ENCODE measurements at regions not wholly inside any gene's neighbourhood (a gene's known extent, or its start where the extent isn't known, plus 50 kb on each side); places are given as distances from the start of the nearest gene placed in this dataset.

DNA sequence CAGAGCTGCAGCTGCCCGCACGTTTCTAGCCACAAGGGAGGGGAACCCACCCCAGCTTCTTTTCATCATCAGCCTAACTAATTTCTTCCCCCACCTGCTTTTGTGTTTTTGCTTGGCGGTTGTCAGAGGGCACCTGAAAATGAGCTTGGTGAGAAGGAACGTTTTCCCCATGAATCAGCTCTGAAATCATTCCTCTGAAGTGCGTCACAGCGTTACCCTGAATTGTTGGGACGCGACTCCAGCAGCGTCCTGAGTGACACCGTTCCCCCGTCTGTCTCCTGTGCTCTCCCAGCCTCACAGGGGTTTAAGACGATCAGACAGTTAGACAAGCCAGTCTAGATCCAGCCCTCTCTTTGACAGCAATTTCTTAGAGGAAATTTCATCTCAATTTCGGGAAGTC lies 722.9 kb upstream of the EEF2KMT start:
- Histone ChIP-seq H3K9me3 (ENCODE audit: control insufficient read depth, insufficient read depth, low read length) (no peaks in the 10 kb centered on the region; the same call in 1 of the 2 replicates), H3K9ac (ENCODE audit: low read depth, low read length) (no peak overlapping the region), H3K4me1 (ENCODE audit: insufficient read depth, low read length) (no peaks in the 10 kb centered on the region), H3K36me3 (ENCODE audit: insufficient read depth, low read length) (no peaks in the 10 kb centered on the region)

DNA sequence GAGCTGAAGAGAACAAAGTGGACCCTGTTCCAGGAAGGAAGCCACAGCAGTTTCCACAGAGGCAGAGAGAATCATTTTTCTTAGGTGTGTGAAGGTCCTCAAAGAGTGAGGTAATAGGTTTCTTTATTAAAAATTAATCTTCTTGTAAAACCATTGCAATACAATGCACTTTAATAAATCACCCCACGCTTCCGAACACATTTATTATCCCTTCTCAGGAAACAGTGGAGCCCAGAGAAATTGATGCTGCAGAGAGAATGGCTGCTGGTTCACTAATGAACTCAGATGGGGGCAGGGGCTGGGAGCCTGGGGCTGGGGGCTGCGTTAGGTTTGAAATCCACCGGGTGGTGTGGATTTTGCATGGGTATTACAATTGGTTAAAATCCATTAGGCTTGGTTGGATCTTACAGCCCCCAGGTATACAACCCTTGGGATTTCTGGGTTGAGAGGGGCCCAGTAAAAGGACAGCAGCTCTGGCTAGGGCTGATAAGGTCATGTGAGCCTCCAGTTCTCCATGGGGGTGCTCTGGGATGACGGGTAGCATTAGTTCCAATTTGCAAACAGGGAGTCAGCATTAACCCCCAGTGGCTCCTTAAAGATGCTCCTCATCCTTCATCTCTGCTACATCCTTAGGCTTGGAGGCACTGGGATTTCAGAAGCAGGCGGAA lies 718.1 kb upstream of the EEF2KMT start:
- H3K9ac ChIP-seq (ENCODE audit: low read depth, low read length): no peak overlapping the region
- no peaks in the 10 kb centered on the region for H3K4me1 ChIP-seq (ENCODE audit: insufficient read depth, low read length)
- no peaks in the 10 kb centered on the region; the same call in 1 of the 2 replicates for H3K9me3 ChIP-seq (ENCODE audit: control insufficient read depth, insufficient read depth, low read length)
- H3K36me3 ChIP-seq (ENCODE audit: insufficient read depth, low read length): no peaks in the 10 kb centered on the region

DNA sequence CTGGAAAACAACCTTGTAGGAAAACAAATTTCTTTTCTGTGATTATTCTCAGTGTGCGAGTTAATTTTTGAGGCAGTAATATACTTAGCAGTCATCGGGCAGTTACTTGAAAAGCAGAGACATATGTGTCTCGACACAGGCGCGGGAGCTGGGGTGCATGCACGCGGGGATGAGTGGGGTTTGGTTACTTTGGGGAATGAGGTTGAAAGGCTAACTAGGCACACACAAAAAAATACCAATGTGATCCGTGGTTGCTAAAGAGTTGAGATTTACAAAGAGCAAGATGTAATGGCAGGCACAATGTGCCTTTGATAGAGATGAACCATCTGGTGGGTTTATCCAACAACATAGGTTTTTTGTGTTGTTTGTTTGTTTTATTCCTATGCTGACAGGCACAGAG lies 703.8 kb upstream of the EEF2KMT start:
- no peaks in the 10 kb centered on the region for H3K4me1 ChIP-seq (ENCODE audit: insufficient read depth, low read length)
- H3K9me3 ChIP-seq (ENCODE audit: control insufficient read depth, insufficient read depth, low read length): peaks cover 6% of the 10 kb centered on the region
- H3K9ac ChIP-seq (ENCODE audit: low read depth, low read length): no peak overlapping the region
- H3K36me3 ChIP-seq (ENCODE audit: insufficient read depth, low read length): no peaks in the 10 kb centered on the region

DNA sequence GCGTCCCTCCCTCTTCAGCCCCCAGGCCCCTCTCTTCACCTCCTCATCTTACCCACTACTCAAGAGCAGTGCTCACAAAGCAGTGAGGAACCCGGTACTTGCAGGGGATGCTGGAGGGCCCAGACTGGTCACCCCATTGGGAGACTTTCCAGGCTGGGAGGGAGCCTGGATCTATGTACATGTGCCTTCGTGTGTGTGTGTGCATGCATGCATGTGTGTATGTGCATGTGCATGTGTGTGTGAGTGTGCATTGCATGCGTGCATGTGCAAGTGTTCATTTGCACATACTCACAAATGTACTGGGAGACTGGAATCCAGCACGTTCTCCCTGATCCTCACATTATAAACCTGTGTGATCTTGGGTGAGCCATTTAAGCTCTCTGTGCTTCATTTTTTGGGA lies 696.0 kb upstream of the EEF2KMT start:
- peaks cover 25% of the 10 kb centered on the region for H3K4me1 ChIP-seq (ENCODE audit: insufficient read depth, low read length)
- no peak overlapping the region for H3K9ac ChIP-seq (ENCODE audit: low read depth, low read length)
- H3K9me3 ChIP-seq (ENCODE audit: control insufficient read depth, insufficient read depth, low read length): peaks cover 2% of the 10 kb centered on the region; the same call in 1 of the 2 replicates
- no peaks in the 10 kb centered on the region for H3K36me3 ChIP-seq (ENCODE audit: insufficient read depth, low read length)

DNA sequence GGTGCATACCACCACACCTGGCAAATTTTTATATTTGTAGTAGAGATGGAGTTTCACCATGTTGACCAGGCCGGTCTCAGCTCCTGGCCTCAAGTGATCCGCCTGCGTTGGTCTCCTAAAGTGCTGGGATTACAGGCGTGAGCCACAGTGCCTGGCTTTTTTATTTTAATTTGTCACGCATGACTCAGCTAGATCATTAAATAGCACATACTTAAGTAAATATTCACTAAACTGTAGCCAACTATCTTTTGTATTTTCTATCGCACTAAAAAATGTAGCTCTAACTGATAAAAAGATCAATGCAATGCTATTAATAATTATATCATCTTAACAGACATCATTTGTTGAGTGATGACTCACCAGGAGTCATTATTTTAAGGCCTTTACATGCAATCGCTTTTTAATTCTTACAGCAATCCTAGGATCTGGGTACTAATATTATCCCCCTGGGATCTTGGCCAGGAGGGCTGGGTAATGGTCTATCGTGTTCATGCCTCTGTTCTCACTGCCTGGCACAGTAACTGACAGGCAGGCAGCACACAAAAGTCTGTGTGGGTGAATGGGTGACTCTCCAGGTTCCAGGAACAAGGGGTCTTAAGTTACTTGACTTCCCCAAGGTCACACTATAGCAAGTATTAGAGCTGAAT lies 693.5 kb upstream of the EEF2KMT start:
- H3K9ac ChIP-seq (ENCODE audit: low read depth, low read length): no peak overlapping the region
- H3K4me1 ChIP-seq (ENCODE audit: insufficient read depth, low read length): peaks cover 25% of the 10 kb centered on the region
- H3K36me3 ChIP-seq (ENCODE audit: insufficient read depth, low read length): no peaks in the 10 kb centered on the region
- H3K9me3 ChIP-seq (ENCODE audit: control insufficient read depth, insufficient read depth, low read length): no peaks in the 10 kb centered on the region

DNA sequence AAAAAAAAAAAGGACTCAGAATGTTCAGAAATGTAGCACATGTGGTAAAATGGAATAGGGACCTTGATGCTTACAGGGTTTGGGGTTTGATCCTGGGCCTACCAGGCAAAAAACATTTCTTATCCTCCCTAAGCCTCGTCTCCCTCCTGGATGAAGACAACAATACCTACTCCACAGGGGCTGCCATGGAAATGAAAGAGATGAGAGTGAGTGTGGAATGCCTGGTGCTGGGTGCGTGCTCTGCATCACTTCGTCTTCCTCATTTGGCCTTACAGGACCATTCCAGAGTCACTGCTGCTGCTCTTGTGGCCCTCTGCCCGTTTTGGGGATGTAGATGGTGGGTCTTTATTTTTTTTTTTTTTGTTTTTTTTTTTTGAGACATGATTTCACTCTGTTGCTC lies 692.9 kb upstream of the EEF2KMT start:
- peaks cover 21% of the 10 kb centered on the region for H3K4me1 ChIP-seq (ENCODE audit: insufficient read depth, low read length)
- H3K9me3 ChIP-seq (ENCODE audit: control insufficient read depth, insufficient read depth, low read length): no peaks in the 10 kb centered on the region
- no peaks in the 10 kb centered on the region for H3K36me3 ChIP-seq (ENCODE audit: insufficient read depth, low read length)
- no peak overlapping the region for H3K9ac ChIP-seq (ENCODE audit: low read depth, low read length)

DNA sequence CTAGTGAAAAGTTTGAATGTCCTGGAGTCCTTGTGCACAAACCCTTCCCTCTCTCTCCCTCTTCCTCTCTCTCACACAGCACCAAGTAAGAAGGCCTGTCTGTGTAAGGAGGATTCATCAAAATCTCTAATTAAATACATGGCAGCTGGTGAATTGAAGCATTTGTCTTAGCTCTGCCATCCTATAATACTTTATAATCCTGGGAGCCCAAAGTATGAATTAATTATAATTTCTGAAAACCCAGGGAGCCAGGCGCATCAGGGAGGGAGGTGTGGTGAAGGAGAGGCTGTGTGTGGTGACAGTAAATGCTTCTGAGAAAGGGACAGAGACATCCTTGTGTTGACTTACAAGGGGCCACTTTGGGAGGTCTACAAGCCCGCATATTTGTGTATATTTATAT lies 691.4 kb upstream of the EEF2KMT start:
- Histone ChIP-seq H3K36me3 (ENCODE audit: insufficient read depth, low read length) (no peaks in the 10 kb centered on the region), H3K9ac (ENCODE audit: low read depth, low read length) (no peak overlapping the region), H3K9me3 (ENCODE audit: control insufficient read depth, insufficient read depth, low read length) (no peaks in the 10 kb centered on the region), H3K4me1 (ENCODE audit: insufficient read depth, low read length) (peaks cover 21% of the 10 kb centered on the region)

DNA sequence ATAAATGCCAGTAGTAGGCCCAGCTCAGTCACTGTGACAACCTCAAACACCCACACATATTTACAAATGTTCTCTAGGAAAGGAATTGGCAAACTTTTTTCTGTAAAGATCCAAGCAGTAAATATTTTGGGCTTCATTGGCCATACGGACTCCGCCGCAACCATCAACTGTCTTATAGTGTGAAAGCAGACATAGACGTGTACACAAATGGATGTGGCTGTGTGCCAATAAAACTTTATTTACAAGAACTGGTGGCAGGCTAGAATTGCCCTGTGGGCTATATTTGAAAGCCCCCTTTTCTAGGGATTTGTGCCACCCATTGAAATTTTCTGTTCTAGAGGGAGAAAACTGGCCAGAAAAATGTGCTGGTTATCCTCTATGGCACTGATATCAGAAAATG lies 683.8 kb upstream of the EEF2KMT start:
- Histone ChIP-seq H3K9ac (ENCODE audit: low read depth, low read length) (no peak overlapping the region), H3K4me1 (ENCODE audit: insufficient read depth, low read length) (no peaks in the 10 kb centered on the region)

DNA sequence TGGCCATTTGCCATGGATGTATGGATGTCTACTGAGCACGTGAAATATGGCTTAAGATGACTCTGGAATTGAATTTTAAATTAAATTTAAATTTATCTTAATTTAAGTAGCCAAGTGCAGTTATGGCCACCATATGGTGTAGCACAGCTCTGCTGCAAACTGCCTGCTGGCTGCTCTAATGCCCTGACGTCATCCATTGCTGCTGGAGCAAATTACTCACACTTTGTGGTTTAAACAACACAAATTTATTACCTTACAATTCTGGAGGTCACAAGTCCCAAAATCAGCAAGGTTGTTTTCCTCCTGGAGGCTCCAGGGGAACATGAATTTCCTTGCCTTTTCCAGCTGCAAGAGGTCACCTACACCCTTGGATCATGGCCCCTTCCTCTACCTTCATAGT lies 679.3 kb upstream of the EEF2KMT start:
- H3K36me3 ChIP-seq (ENCODE audit: insufficient read depth, low read length): no peaks in the 10 kb centered on the region
- no peak overlapping the region for H3K9ac ChIP-seq (ENCODE audit: low read depth, low read length)
- no peaks in the 10 kb centered on the region for H3K4me1 ChIP-seq (ENCODE audit: insufficient read depth, low read length)
- no peaks in the 10 kb centered on the region for H3K9me3 ChIP-seq (ENCODE audit: control insufficient read depth, insufficient read depth, low read length)

More for the DNA sequence above, 683.8 kb upstream of the EEF2KMT start:
- H3K36me3 ChIP-seq (ENCODE audit: insufficient read depth, low read length): no peaks in the 10 kb centered on the region
- H3K9me3 ChIP-seq (ENCODE audit: control insufficient read depth, insufficient read depth, low read length): no peaks in the 10 kb centered on the region

DNA sequence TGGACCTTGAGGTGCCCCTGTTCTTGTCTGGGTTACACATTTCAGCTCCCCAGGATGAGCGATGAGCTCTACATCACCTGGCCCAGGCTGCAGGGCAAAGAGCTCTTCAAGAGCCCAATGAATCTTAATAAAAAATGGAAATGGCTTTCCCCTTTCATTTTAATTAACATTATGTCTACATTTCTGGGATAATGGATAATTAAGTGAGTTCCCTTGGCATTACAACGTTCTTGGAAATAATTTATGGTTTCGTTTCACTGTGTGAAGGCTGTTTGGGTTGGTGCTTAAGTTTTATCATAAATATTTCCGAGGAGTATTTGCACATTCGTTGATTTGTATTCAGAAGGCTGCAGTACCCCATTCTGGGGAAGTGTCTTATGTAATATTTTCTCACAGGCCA lies 678.3 kb upstream of the EEF2KMT start:
- Histone ChIP-seq H3K9ac (ENCODE audit: low read depth, low read length) (no peak overlapping the region), H3K9me3 (ENCODE audit: control insufficient read depth, insufficient read depth, low read length) (no peaks in the 10 kb centered on the region), H3K36me3 (ENCODE audit: insufficient read depth, low read length) (no peaks in the 10 kb centered on the region), H3K4me1 (ENCODE audit: insufficient read depth, low read length) (no peaks in the 10 kb centered on the region)

DNA sequence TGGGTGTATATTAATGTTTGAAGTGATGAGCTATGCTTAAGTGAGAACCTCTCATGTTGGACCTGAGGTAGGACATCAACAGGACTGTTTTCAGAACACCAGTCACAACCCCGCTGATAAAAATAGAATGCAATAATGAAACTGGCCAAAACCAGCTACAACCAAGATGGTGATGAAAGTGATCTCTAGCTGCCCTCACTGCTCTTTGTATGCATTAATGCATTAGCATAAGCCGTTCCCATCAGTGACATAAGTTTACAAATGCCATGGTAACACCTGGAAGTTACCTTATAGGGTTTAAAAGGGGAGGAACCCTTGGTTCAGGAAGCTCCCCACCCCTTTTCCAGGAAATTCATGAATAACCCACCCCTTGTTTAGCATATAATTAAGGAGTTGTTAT lies 672.5 kb upstream of the EEF2KMT start:
- H3K9me3 ChIP-seq (ENCODE audit: control insufficient read depth, insufficient read depth, low read length): no peaks in the 10 kb centered on the region
- H3K4me1 ChIP-seq (ENCODE audit: insufficient read depth, low read length): no peaks in the 10 kb centered on the region
- no peak overlapping the region for H3K9ac ChIP-seq (ENCODE audit: low read depth, low read length)
- no peaks in the 10 kb centered on the region for H3K36me3 ChIP-seq (ENCODE audit: insufficient read depth, low read length)

DNA sequence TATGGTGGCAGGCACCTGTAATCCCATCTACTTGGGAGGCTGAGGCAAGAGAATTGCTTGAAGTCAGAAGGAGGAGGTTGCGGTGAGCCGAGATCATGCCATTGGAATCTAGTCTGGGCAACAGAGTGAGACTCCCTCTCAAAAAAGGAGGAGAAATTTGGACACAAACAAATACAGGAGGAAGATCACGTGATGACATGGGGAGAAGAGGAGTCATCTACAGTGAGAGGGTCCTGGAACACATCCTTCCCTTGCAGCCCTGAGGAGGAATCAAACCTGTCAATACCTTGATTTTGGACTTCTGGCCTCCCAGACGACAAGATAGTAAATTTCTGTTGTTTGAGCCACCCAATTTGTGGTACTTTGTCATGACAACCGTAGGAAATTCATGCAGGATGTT lies 671.9 kb upstream of the EEF2KMT start:
- H3K4me1 ChIP-seq (ENCODE audit: insufficient read depth, low read length): no peaks in the 10 kb centered on the region
- no peak overlapping the region for H3K9ac ChIP-seq (ENCODE audit: low read depth, low read length)
- no peaks in the 10 kb centered on the region for H3K9me3 ChIP-seq (ENCODE audit: control insufficient read depth, insufficient read depth, low read length)
- H3K36me3 ChIP-seq (ENCODE audit: insufficient read depth, low read length): no peaks in the 10 kb centered on the region

DNA sequence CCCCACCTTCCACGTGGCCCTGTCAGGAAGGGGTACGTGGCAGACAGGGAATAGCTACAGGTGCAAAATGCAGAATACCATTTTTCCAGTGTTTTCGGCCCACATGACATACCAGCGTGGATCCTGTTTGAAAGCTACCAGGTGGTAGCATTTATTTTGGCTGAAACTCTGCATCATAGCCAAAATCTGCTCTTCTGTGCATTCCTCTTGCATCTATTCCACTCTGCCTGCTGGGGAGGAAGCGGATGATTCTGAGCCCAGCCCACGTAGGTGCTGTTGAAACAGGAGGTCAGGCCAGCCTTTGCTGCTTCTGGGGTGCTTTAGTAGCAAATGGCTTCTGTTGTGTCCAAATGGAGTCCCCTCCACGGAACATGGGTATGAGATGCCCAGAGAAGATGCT lies 670.9 kb upstream of the EEF2KMT start:
- Histone ChIP-seq H3K36me3 (ENCODE audit: insufficient read depth, low read length) (no peaks in the 10 kb centered on the region), H3K4me1 (ENCODE audit: insufficient read depth, low read length) (no peaks in the 10 kb centered on the region), H3K9me3 (ENCODE audit: control insufficient read depth, insufficient read depth, low read length) (no peaks in the 10 kb centered on the region), H3K9ac (ENCODE audit: low read depth, low read length) (no peak overlapping the region)

DNA sequence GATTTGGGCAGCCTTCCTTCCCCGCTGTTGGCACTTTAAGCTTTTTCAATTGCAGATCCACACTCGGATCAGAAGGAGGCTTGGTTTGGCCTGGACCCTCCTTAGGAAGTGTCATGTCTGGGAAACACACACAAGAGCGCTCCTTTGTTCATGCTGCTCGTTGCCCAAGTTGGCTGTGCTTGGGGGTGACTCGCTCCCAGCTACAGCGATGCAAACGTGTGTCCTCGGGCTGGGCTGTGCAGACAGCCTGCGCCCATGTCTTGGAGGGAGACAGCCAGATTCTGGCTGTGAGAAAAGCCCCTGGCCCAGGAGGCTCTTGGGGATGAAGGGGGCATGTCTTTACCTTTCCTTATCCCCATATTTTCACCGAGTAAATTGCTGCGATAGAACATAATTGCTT lies 665.6 kb upstream of the EEF2KMT start:
- Histone ChIP-seq H3K36me3 (ENCODE audit: insufficient read depth, low read length) (no peaks in the 10 kb centered on the region), H3K9me3 (ENCODE audit: control insufficient read depth, insufficient read depth, low read length) (no peaks in the 10 kb centered on the region), H3K9ac (ENCODE audit: low read depth, low read length) (no peak overlapping the region), H3K4me1 (ENCODE audit: insufficient read depth, low read length) (no peaks in the 10 kb centered on the region)

DNA sequence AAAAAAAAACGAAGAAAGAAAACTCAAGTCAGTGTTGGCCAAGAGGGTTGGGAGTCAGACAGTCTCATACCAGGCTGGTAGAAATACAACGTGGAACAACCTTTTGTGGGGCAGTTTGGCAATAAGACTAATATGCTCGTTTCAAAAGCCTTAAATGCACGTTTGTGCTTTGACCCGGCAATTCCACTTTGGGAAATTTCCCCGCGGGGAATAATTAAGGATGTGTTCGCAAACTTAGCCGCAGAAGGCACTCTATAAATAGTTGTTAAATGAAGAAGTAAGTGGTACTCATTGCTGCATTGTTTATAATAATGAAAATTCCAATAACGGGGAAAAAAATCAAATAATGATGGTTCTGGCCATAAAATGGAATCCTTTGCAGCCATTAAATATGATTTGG lies 664.8 kb upstream of the EEF2KMT start:
- no peaks in the 10 kb centered on the region for H3K9me3 ChIP-seq (ENCODE audit: control insufficient read depth, insufficient read depth, low read length)
- no peaks in the 10 kb centered on the region for H3K36me3 ChIP-seq (ENCODE audit: insufficient read depth, low read length)
- H3K4me1 ChIP-seq (ENCODE audit: insufficient read depth, low read length): no peaks in the 10 kb centered on the region
- H3K9ac ChIP-seq (ENCODE audit: low read depth, low read length): no peak overlapping the region
